Neural cell (in vitro differentiated cells): ENCODE measurements at regions not wholly inside any gene's neighbourhood (a gene's known extent, or its start where the extent isn't known, plus 50 kb on each side); places are given as distances from the start of the nearest gene placed in this dataset.

Experiments
- H2AFZ ChIP-seq: fragments of 200-600, 300-800 bp; sonication (generic), shearing (Covaris generic); 2 replicates; pipeline ENCODE4 v1.6.0; 2014; ENCODE audit warnings: low read depth, mild to moderate bottlenecking, antibody characterized with exemption, low read length, moderate library complexity
- H3F3A ChIP-seq: fragments of 200-600 bp; shearing (Covaris generic); 2 replicates; pipeline ENCODE4 v1.6.1; 2016; ENCODE audit warnings: mild to moderate bottlenecking, moderate library complexity, mixed read lengths, antibody characterized with exemption, low read length; ENCODE audit not compliant: insufficient read depth, poor library complexity, severe bottlenecking
- H3K27ac ChIP-seq: fragments of 200-600, 300-800 bp; sonication (generic), shearing (Covaris generic); 2 replicates; pipeline ENCODE4 v1.5.1; 2014; ENCODE audit warnings: mild to moderate bottlenecking, low read length, moderate library complexity
- H3K27me3 ChIP-seq: fragments of 300-800, 200-600 bp; sonication (generic), shearing (Covaris generic); 2 replicates; pipeline ENCODE4 v1.6.0; 2014; ENCODE audit warnings: mild to moderate bottlenecking, low read depth, low read length, moderate library complexity; ENCODE audit not compliant: insufficient read depth
- H3K36me3 ChIP-seq: fragments of 300-800, 200-600 bp; sonication (generic), shearing (Covaris generic); 2 replicates; pipeline ENCODE4 v1.5.1; 2014; ENCODE audit warnings: mild to moderate bottlenecking, antibody characterized with exemption, low read length, moderate library complexity; ENCODE audit not compliant: insufficient read depth
- H3K4me2 ChIP-seq: fragments of 300-800, 200-600 bp; sonication (generic), shearing (Covaris generic); 2 replicates; pipeline ENCODE4 v1.6.0; 2014; ENCODE audit warnings: mild to moderate bottlenecking, low read length
- H3K4me3 ChIP-seq: fragments of 300-800, 200-600 bp; sonication (generic), shearing (Covaris generic); 2 replicates; pipeline ENCODE4 v1.5.1; 2014; ENCODE audit warnings: mild to moderate bottlenecking, low read length, moderate library complexity
- H3K79me2 ChIP-seq: fragments of 200-600 bp; shearing (Covaris generic); replicated peaks from 2 replicates; pipeline ENCODE4 v1.6.0; 2014; ENCODE audit warnings: mild to moderate bottlenecking, low read length, moderate library complexity; ENCODE audit not compliant: insufficient read depth
- H3K9ac ChIP-seq: fragments of 300-800, 200-600 bp; sonication (generic), shearing (Covaris generic); 2 replicates; pipeline ENCODE4 v1.6.1; 2016; ENCODE audit warnings: mild to moderate bottlenecking, low read length, mixed read lengths
- H3K9me2 ChIP-seq: fragments of 200-600 bp; shearing (Covaris generic); 2 replicates; pipeline ENCODE4 v1.6.1; 2016; ENCODE audit warnings: mild to moderate bottlenecking, low read length, mixed read lengths; ENCODE audit not compliant: insufficient read depth
- H3K9me3 ChIP-seq: fragments of 200-600, 300-800 bp; sonication (generic), shearing (Covaris generic); 2 replicates; pipeline ENCODE4 v1.6.1; 2016; ENCODE audit warnings: mild to moderate bottlenecking, mixed run types, low read length, moderate library complexity, mixed read lengths
- H4K20me1 ChIP-seq: fragments of 200-600 bp; shearing (Covaris generic); 2 replicates; pipeline ENCODE4 v1.6.1; 2016; ENCODE audit warnings: mild to moderate bottlenecking, mixed run types; ENCODE audit not compliant: insufficient read depth
- CTCF ChIP-seq: fragments of 450-650 bp; IDR thresholded peaks from 2 replicates; pipeline ENCODE4 v1.5.1; 2014; ENCODE audit warnings: antibody characterized with exemption, mild to moderate bottlenecking, moderate library complexity; ENCODE audit not compliant: poor library complexity, severe bottlenecking
- EP300 ChIP-seq: fragments of 450-650 bp; conservative IDR thresholded peaks from 2 replicates; pipeline ENCODE4 v1.6.1; 2014; ENCODE audit warnings: antibody characterized with exemption, mild to moderate bottlenecking, moderate library complexity; ENCODE audit not compliant: poor library complexity, severe bottlenecking
- EZH2 ChIP-seq: fragments of 200-600, 300-800 bp; shearing (Covaris generic), sonication (generic); IDR thresholded peaks from 2 replicates; pipeline ENCODE4 v1.6.1; 2014; ENCODE audit warnings: antibody characterized with exemption, low read length, borderline replicate concordance, mild to moderate bottlenecking; ENCODE audit not compliant: insufficient read depth, poor library complexity, severe bottlenecking
- MXI1 ChIP-seq: fragments of 450-650 bp; conservative IDR thresholded peaks from 2 replicates; pipeline ENCODE4 v1.6.1; 2014; ENCODE audit warnings: antibody characterized with exemption, mild to moderate bottlenecking; ENCODE audit not compliant: poor library complexity, severe bottlenecking
- POLR2AphosphoS5 ChIP-seq: IDR thresholded peaks from 2 replicates; pipeline ENCODE4 v1.6.1; 2012
- RAD21 ChIP-seq: fragments of 450-650 bp; conservative IDR thresholded peaks from 2 replicates; pipeline ENCODE4 v1.6.1; 2014; ENCODE audit warnings: antibody characterized with exemption, mild to moderate bottlenecking, moderate library complexity
- REST ChIP-seq: IDR thresholded peaks from 2 replicates; pipeline ENCODE4 v1.6.1; 2012; ENCODE audit warnings: borderline replicate concordance
- SMC3 ChIP-seq: fragments of 450-650 bp; conservative IDR thresholded peaks from 2 replicates; pipeline ENCODE4 v1.6.1; 2014; ENCODE audit warnings: antibody characterized with exemption, mild to moderate bottlenecking, moderate library complexity; ENCODE audit not compliant: poor library complexity
- TAF1 ChIP-seq: IDR thresholded peaks from 2 replicates; pipeline ENCODE4 v1.6.1; 2012; ENCODE audit warnings: low read depth

- Histone ChIP-seq H3K27ac (no peak overlapping the region), H4K20me1 (no peaks in the 10 kb centered on the region), H3K9me3 (no peaks in the 10 kb centered on the region), H3K9ac (no peak overlapping the region), H3K4me3 (no peak overlapping the region), H3K79me2 (no peaks in the 10 kb centered on the region), H3K4me2 (no peak overlapping the region), H3K27me3 (no peaks in the 10 kb centered on the region), H2AFZ (no peak overlapping the region), H3K36me3 (no peaks in the 10 kb centered on the region), H3K9me2 (no peaks in the 10 kb centered on the region), H3F3A (no peaks in the 10 kb centered on the region)
- TF ChIP-seq TAF1 (no peak), CTCF (no peak), EZH2 (no peak), RAD21 (no peak), POLR2AphosphoS5 (no peak), REST (no peak), SMC3 (no peak), MXI1 (no peak), EP300 (no peak)
These were observed 150.9 kb upstream of the PLEKHG7 start for GRCh38 chr12:92551853-92552397.

DNA sequence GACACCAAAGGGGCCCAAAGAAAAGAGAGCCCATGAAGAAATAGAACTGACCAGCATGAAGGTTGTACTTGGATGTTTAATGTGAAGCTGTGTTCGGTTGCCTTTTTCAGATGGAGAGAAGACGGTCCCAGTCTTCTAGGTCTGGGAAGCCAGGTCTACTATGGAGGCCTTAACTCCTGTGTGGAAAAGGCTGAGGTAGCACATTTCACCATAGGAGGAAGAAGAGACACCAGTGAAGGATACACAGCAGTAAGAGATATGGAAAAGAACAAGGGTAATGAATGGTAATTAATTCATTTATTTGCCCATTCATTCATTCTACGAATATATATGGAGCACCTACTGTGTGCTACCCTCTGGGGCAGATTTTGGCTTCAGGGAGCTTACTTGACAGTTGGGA lies 151.6 kb upstream of the PLEKHG7 start:
- Histone ChIP-seq H3K4me2 (no peak overlapping the region), H3K9ac (no peak overlapping the region), H4K20me1 (no peaks in the 10 kb centered on the region)

More for the DNA sequence above, 151.6 kb upstream of the PLEKHG7 start:
- Histone ChIP-seq H3K36me3 (no peaks in the 10 kb centered on the region), H3K79me2 (no peaks in the 10 kb centered on the region), H3K27me3 (no peaks in the 10 kb centered on the region), H3K4me3 (no peak overlapping the region), H2AFZ (no peak overlapping the region), H3F3A (no peaks in the 10 kb centered on the region), H3K9me2 (no peaks in the 10 kb centered on the region), H3K27ac (no peak overlapping the region), H3K9me3 (no peaks in the 10 kb centered on the region)
- TF ChIP-seq SMC3 (no peak), EZH2 (no peak), CTCF (no peak), MXI1 (no peak), REST (no peak)
